ENCODE measurements at regions not wholly inside any gene's neighbourhood (a gene's known extent, or its start where the extent isn't known, plus 50 kb on each side); places are given as distances from the start of the nearest gene placed in this dataset.

DNA sequence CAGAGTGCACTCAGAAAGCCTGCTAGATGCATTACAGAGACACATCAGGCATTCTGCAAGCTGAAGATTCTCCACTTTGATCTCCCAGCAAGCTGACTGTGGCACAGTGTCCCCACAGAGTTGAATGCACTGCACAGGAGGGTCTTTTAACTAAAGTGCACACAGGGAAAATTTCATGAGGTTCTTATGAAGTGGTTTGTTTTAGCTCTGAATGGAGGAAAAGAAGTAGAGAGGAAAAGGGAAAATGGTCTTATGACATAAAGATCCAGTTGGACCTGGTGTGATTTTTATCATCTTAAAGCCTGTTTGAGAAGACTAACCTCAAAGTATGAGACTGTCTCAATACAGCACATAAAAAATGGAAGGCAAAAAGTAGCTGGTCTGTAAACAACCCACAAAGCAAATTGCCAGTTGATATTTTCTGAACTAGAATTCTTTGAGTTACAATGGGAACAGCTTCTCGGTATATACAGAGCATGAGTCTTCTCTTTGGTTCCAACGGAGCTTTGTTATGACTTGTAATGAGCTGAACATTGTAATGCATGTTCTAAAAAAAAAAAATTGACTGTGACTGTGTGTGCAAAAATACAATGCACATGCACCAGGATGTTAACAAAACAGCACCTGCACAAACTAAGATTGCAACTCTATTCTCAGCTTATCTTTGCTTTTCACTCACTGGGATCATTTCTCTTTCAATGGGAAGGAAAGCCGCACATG is 383.0 kb upstream of the ID4 start:
- Histone ChIP-seq H4K20me1 (ENCODE audit: insufficient read depth) (no peaks in the 10 kb centered on the region), H3K27ac (ENCODE audit: low read length) (peak overlapping the region; percentile 21), H2AFZ (ENCODE audit: low read depth, low read length) (no peak overlapping the region), H3K27me3 (ENCODE audit: insufficient read depth, low read depth, low read length) (no peaks in the 10 kb centered on the region), H3K9me3 (ENCODE audit: low read length) (no peaks in the 10 kb centered on the region), H3K79me2 (replicated peaks; ENCODE audit: insufficient read depth, low read length) (no peaks in the 10 kb centered on the region), H3K9ac (ENCODE audit: low read length) (no peak overlapping the region), H3K9me2 (ENCODE audit: insufficient read depth, low read length) (no peaks in the 10 kb centered on the region), H3K36me3 (ENCODE audit: insufficient read depth, low read length) (no peaks in the 10 kb centered on the region), H3K4me2 (ENCODE audit: low read length) (peak overlapping the region; percentile 6), H3K4me3 (ENCODE audit: low read length) (no peak overlapping the region), H3F3A (ENCODE audit: insufficient read depth, low read length, poor library complexity, severe bottlenecking) (no peaks in the 10 kb centered on the region)
- no peak for TF ChIP-seq SMC3 (conservative IDR thresholded peaks at IDR 0.05; ENCODE audit: poor library complexity)
- TF ChIP-seq POLR2AphosphoS5 (IDR thresholded peaks at IDR 0.05), result peak; percentile 41

DNA sequence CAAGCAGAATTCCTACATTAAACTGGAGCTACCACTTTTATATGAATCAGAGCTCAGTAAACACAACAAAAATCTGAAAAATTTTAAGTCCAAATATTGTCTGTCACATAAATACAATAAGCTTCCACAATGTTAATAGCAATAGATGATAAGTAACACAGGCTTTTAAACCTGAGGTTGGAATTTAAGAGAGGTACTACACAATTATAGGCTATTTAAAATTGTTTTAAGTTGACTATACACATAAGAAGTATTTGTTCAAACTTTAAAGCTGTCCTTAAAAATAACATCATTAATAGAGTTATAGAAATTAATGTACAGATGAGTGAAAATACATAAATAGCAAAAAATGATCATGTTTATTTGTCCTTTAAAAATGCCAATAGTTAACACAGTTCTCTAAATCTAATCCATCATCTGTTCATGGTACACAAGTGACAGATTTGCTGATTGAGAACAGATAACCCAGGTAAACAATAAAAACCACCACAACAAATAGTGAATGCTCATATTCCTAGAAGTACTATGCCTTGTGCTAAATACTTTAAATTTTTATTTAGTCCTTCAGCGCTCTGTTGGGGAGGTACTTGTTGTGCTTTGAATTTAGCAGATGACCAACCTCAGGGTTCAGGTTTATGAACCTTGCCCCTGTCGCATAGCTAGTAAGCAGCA is 382.3 kb upstream of the ID4 start:
- Histone ChIP-seq H3F3A (ENCODE audit: insufficient read depth, low read length, poor library complexity, severe bottlenecking) (no peaks in the 10 kb centered on the region), H3K4me3 (ENCODE audit: low read length) (no peak overlapping the region), H3K79me2 (replicated peaks; ENCODE audit: insufficient read depth, low read length) (no peaks in the 10 kb centered on the region), H3K4me2 (ENCODE audit: low read length) (no peak overlapping the region), H2AFZ (ENCODE audit: low read depth, low read length) (no peak overlapping the region), H3K9me3 (ENCODE audit: low read length) (no peaks in the 10 kb centered on the region), H3K27ac (ENCODE audit: low read length) (peak overlapping the region; percentile 19), H3K9ac (ENCODE audit: low read length) (no peak overlapping the region), H3K9me2 (ENCODE audit: insufficient read depth, low read length) (no peaks in the 10 kb centered on the region), H3K27me3 (ENCODE audit: insufficient read depth, low read depth, low read length) (no peaks in the 10 kb centered on the region), H4K20me1 (ENCODE audit: insufficient read depth) (no peaks in the 10 kb centered on the region), H3K36me3 (ENCODE audit: insufficient read depth, low read length) (no peaks in the 10 kb centered on the region)
- no peak for TF ChIP-seq EZH2 (IDR thresholded peaks at IDR 0.05; ENCODE audit: borderline replicate concordance, insufficient read depth, low read length, poor library complexity, severe bottlenecking)
- no peak for TF ChIP-seq EP300 (conservative IDR thresholded peaks at IDR 0.05; ENCODE audit: poor library complexity, severe bottlenecking)
- no peak for TF ChIP-seq RAD21 (conservative IDR thresholded peaks at IDR 0.05)
- TF ChIP-seq SMC3 (conservative IDR thresholded peaks at IDR 0.05; ENCODE audit: poor library complexity), result no peak
- TF ChIP-seq MXI1 (conservative IDR thresholded peaks at IDR 0.05; ENCODE audit: poor library complexity, severe bottlenecking), result no peak
- no peak for TF ChIP-seq POLR2AphosphoS5 (IDR thresholded peaks at IDR 0.05)
- TF ChIP-seq, protein P1, sequence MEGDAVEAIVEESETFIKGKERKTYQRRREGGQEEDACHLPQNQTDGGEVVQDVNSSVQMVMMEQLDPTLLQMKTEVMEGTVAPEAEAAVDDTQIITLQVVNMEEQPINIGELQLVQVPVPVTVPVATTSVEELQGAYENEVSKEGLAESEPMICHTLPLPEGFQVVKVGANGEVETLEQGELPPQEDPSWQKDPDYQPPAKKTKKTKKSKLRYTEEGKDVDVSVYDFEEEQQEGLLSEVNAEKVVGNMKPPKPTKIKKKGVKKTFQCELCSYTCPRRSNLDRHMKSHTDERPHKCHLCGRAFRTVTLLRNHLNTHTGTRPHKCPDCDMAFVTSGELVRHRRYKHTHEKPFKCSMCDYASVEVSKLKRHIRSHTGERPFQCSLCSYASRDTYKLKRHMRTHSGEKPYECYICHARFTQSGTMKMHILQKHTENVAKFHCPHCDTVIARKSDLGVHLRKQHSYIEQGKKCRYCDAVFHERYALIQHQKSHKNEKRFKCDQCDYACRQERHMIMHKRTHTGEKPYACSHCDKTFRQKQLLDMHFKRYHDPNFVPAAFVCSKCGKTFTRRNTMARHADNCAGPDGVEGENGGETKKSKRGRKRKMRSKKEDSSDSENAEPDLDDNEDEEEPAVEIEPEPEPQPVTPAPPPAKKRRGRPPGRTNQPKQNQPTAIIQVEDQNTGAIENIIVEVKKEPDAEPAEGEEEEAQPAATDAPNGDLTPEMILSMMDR (IDR thresholded peaks at IDR 0.05; ENCODE audit: poor library complexity, severe bottlenecking), result no peak
- TF ChIP-seq, protein P2, sequence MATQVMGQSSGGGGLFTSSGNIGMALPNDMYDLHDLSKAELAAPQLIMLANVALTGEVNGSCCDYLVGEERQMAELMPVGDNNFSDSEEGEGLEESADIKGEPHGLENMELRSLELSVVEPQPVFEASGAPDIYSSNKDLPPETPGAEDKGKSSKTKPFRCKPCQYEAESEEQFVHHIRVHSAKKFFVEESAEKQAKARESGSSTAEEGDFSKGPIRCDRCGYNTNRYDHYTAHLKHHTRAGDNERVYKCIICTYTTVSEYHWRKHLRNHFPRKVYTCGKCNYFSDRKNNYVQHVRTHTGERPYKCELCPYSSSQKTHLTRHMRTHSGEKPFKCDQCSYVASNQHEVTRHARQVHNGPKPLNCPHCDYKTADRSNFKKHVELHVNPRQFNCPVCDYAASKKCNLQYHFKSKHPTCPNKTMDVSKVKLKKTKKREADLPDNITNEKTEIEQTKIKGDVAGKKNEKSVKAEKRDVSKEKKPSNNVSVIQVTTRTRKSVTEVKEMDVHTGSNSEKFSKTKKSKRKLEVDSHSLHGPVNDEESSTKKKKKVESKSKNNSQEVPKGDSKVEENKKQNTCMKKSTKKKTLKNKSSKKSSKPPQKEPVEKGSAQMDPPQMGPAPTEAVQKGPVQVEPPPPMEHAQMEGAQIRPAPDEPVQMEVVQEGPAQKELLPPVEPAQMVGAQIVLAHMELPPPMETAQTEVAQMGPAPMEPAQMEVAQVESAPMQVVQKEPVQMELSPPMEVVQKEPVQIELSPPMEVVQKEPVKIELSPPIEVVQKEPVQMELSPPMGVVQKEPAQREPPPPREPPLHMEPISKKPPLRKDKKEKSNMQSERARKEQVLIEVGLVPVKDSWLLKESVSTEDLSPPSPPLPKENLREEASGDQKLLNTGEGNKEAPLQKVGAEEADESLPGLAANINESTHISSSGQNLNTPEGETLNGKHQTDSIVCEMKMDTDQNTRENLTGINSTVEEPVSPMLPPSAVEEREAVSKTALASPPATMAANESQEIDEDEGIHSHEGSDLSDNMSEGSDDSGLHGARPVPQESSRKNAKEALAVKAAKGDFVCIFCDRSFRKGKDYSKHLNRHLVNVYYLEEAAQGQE (IDR thresholded peaks at IDR 0.05; ENCODE audit: borderline replicate concordance), result no peak
- TF ChIP-seq TAF1 (IDR thresholded peaks at IDR 0.05; ENCODE audit: low read depth), result no peak
